Vagina (tissue), 2 donors: ENCODE measurements at regions not wholly inside any gene's neighbourhood (a gene's known extent, or its start where the extent isn't known, plus 50 kb on each side); places are given as distances from the start of the nearest gene placed in this dataset.

Source experiments
- POLR2AphosphoS5 ChIP-seq, 2 donors: sonication (generic); formaldehyde crosslinking; IDR thresholded peaks; one replicate each; pipeline ENCODE4 v1.9.0; 2017; ENCODE audit warnings: antibody characterized with exemption in 2 of 2, mild to moderate bottlenecking in 2 of 2, low read depth in 1 of 2; ENCODE audit not compliant: insufficient read depth in 1 of 2
- TF ChIP-seq, protein P1 (sequence below), 3 experiments: fragments of 450-650 bp in 2 of 3; fragments of 200-600 bp in 1 of 3; sonication (generic) in 1 of 3; IDR thresholded peaks; one replicate each; pipeline ENCODE4 v1.5.1; 2017 to 2019; ENCODE audit warnings: antibody characterized with exemption in 3 of 3, mild to moderate bottlenecking in 2 of 3, moderate library complexity in 2 of 3

DNA sequence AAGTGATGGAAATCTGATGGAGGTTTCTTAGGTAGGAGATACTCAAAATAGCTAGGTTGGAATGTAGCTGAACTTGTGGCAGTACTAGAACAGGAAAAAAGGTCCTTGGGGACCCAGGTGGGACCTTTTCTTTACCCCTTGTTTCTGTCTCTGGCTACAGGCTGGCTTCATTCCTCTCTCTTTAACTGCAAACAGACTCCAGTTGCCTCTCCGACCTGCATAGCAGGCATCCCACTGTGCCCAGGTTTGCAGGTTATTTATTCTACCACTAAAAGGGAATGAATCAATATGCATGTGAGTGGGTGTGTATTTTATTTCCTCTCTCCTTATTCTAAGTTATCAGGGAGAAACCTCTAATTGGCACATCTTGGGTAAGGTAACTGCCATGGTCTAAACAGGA, 758.1 kb downstream of the MED13L start:
- TF ChIP-seq, protein P1, sequence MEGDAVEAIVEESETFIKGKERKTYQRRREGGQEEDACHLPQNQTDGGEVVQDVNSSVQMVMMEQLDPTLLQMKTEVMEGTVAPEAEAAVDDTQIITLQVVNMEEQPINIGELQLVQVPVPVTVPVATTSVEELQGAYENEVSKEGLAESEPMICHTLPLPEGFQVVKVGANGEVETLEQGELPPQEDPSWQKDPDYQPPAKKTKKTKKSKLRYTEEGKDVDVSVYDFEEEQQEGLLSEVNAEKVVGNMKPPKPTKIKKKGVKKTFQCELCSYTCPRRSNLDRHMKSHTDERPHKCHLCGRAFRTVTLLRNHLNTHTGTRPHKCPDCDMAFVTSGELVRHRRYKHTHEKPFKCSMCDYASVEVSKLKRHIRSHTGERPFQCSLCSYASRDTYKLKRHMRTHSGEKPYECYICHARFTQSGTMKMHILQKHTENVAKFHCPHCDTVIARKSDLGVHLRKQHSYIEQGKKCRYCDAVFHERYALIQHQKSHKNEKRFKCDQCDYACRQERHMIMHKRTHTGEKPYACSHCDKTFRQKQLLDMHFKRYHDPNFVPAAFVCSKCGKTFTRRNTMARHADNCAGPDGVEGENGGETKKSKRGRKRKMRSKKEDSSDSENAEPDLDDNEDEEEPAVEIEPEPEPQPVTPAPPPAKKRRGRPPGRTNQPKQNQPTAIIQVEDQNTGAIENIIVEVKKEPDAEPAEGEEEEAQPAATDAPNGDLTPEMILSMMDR (IDR thresholded peaks at IDR 0.05), result no peak
- TF ChIP-seq POLR2AphosphoS5 (IDR thresholded peaks at IDR 0.05; ENCODE audit: insufficient read depth in 1 of 2, low read depth in 1 of 2), result no peak
